Adipocyte (in vitro differentiated cells): ENCODE measurements at regions not wholly inside any gene's neighbourhood (a gene's known extent, or its start where the extent isn't known, plus 50 kb on each side); places are given as distances from the start of the nearest gene placed in this dataset.

Source experiments
- DNase-seq: peaks from one replicate; pipeline ENCODE4 v3.0.0-alpha.2; 2015; ENCODE audit warnings: low read depth
- H3K27me3 ChIP-seq: replicated peaks from 2 replicates; pipeline ENCODE4 v1.7.0; 2013; ENCODE audit warnings: mild to moderate bottlenecking, low read length, moderate library complexity; ENCODE audit not compliant: control insufficient read depth, insufficient read depth
- H3K36me3 ChIP-seq: 2 replicates; pipeline ENCODE4 v1.7.0; 2013; ENCODE audit warnings: low read length, mild to moderate bottlenecking, moderate library complexity; ENCODE audit not compliant: control insufficient read depth, insufficient read depth, severe bottlenecking
- H3K4me1 ChIP-seq: 2 replicates; pipeline ENCODE4 v1.7.0; 2013; ENCODE audit warnings: mild to moderate bottlenecking, low read length, moderate library complexity; ENCODE audit not compliant: control insufficient read depth, insufficient read depth
- H3K4me3 ChIP-seq: 2 replicates; pipeline ENCODE4 v1.7.0; 2013; ENCODE audit warnings: mild to moderate bottlenecking, low read length, moderate library complexity
- H3K9ac ChIP-seq: 2 replicates; pipeline ENCODE4 v1.7.0; 2013; ENCODE audit warnings: mild to moderate bottlenecking, low read length, moderate library complexity
- H3K9me3 ChIP-seq: 2 replicates; pipeline ENCODE4 v1.7.0; 2013; ENCODE audit warnings: mild to moderate bottlenecking, low read length, moderate library complexity; ENCODE audit not compliant: control insufficient read depth

DNA sequence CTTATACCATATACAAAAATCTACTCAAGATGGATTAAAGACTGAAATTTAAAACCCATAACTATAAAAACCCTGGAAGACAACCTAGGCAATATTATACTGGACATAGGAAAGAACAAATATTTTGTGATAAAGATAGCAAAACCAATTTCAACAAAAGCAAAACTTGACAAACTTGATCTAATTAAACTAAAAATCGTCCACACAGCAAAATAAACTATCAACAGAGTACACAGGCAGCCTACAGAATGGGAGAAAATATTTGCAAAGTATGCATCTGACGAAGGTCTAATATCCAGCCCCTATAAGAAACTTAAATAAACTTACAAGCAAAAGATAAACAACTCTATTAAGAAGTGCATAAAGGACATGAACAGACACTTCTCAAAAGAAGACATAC is 240.1 kb downstream of the HGF start:
- H3K9me3 ChIP-seq = no peaks in the 10 kb centered on the region
- H3K9ac ChIP-seq = no peak overlapping the region
- H3K4me1 ChIP-seq = no peaks in the 10 kb centered on the region
- H3K4me3 ChIP-seq = no peak overlapping the region
- no peak for DNase-seq
- no peaks in the 10 kb centered on the region for H3K36me3 ChIP-seq
- no peaks in the 10 kb centered on the region for H3K27me3 ChIP-seq

DNA sequence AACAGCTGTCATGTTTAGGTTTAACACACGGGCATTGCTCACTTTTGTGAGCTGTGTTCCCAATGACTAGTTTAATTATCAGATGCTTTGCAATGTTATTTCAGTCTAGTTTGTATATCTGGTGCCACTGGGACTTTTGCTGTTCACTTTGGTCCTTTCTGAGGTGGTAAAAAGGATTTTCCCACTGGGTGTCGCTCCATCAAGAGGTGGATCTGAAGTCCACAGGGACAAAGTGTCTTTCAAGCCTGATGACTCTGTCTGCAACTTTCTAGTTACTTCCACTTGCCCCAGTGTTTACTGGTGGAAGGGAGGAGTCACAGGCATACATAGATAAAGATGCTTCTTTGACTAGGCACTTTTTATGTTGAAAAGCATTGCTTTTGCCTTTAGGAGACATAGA is 242.2 kb downstream of the HGF start:
- H3K27me3 ChIP-seq = no peaks in the 10 kb centered on the region
- no peak overlapping the region for H3K9ac ChIP-seq
- no peaks in the 10 kb centered on the region for H3K4me1 ChIP-seq
- no peaks in the 10 kb centered on the region for H3K9me3 ChIP-seq
- no peaks in the 10 kb centered on the region for H3K36me3 ChIP-seq
- DNase-seq = no peak
- no peak overlapping the region for H3K4me3 ChIP-seq

DNA sequence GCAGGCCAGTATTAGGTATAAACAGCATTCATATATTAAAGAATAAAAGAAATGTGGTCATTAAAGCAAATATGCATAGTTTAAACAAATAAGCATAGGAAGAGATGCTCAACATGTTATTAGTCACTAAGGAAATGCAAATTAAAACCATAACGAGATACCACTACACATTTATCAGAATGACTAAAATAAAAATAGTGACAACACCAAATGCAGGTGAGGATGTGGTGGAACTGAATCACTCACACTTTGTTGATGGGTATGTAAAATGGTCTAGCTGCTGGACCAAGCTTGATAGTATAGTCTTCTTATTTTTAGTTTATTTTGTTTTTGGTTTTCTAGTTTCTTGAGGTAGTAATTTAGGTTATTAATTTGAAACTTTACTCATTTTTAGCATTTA is 242.9 kb downstream of the HGF start:
- H3K9me3 ChIP-seq = no peaks in the 10 kb centered on the region
- no peak overlapping the region for H3K9ac ChIP-seq
- no peaks in the 10 kb centered on the region for H3K27me3 ChIP-seq
- H3K36me3 ChIP-seq = no peaks in the 10 kb centered on the region
- no peak overlapping the region for H3K4me3 ChIP-seq
- no peaks in the 10 kb centered on the region for H3K4me1 ChIP-seq
- DNase-seq = no peak

DNA sequence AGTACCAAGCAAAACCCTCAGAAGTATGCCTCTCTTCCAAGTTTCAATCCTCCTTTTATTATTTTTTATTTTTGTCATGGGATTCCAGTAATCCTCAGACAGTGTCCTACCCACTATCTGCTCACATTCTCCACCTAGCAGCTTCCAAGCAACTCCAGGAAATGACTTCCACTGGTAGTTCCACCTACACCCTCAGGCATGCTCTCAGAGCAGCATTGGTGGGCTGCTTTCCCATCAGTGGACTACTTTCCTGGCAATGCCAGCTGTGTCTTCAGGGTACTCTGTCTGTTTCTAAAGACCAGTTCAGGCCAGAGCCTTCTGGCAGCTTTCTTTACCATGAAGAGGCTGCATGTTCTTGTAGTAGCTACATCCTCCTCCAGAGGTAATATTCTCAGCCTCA is 244.0 kb downstream of the HGF start:
- Histone ChIP-seq H3K36me3 (no peaks in the 10 kb centered on the region), H3K4me3 (no peak overlapping the region), H3K9ac (no peak overlapping the region), H3K9me3 (no peaks in the 10 kb centered on the region), H3K4me1 (no peaks in the 10 kb centered on the region), H3K27me3 (no peaks in the 10 kb centered on the region)
- DNase-seq = no peak

DNA sequence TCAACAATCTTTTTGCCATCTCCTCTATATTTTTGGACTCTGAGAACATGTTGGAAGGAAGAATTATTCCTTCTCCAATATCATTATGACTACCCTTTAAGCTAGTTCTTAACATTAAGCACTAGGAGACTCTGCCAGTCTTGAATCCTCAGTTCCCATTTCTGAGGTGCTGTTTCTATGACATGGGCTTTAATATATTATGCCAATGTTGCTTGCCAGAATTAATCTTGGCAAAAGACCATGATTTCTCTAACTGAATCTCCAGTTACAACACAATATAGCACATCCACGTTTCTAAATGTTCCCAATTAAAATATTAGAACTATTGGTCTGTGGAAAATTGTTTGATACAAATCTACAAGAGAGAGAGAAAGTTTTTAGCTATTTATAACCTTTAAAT is 250.0 kb downstream of the HGF start:
- Histone ChIP-seq H3K9me3 (no peaks in the 10 kb centered on the region), H3K9ac (no peak overlapping the region), H3K4me3 (no peak overlapping the region), H3K27me3 (no peaks in the 10 kb centered on the region), H3K4me1 (no peaks in the 10 kb centered on the region), H3K36me3 (no peaks in the 10 kb centered on the region)
- DNase-seq = no peak

DNA sequence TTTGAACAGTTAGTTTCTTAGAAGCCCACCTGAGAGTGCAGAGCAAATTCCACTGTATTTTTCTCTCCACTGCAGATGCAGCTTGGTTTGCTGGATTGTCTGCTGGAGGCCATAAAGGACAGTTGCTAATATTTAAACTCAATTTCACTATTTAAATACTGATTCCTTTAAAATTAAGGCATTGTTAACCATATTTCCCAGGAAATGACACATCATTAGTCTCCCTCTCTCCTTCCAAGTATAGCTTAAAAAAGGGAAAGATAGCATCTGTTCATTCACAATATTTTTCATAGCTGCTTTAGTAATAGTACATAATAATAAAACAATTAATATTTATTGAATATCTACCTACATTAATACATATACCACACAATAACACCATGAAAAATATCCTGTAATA is 252.9 kb downstream of the HGF start:
- Histone ChIP-seq H3K9ac (no peak overlapping the region), H3K4me3 (no peak overlapping the region), H3K9me3 (peaks cover 10% of the 10 kb centered on the region), H3K36me3 (no peaks in the 10 kb centered on the region), H3K4me1 (no peaks in the 10 kb centered on the region), H3K27me3 (no peaks in the 10 kb centered on the region)
- DNase-seq = no peak

DNA sequence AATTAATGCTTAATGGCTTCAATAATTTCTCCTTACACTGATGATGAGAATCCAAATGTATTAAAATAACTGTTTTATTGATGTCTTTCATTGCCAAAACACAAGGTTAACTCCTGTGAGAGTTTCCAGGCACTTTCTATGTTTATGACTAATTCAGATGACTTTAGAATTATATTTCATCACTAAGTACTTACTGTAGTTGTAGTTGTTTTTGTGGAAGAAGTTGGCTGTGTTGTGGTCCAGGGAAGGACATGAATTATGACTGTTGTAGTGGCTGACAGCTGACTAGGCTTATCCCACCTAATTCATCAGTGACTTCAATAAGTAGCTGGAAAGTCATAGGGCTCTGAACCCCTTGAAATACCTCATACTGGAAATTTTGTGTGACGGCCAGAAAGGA is 254.8 kb downstream of the HGF start:
- no peak for DNase-seq

DNA sequence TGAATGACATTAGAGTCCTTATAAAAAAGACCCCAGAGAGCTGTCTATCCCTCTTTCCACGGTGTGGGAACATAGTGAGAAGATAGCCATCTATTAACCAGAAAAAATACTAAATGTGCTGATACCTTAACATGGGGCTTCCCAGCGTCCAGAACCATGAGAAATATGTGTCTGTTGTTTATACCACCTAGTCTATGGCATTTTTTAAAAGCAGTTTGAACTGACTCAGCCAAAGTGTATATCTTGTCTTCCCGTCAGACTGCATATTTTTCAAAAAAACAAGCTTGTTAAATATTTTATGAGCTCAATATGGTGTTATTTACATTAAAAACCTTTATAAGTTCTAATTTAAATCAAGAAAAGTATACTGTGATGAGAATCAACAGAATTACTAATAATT is 255.3 kb downstream of the HGF start:
- DNase-seq = no peak
- no peaks in the 10 kb centered on the region for H3K36me3 ChIP-seq
- H3K4me3 ChIP-seq = no peak overlapping the region
- no peaks in the 10 kb centered on the region for H3K4me1 ChIP-seq
- H3K27me3 ChIP-seq = no peaks in the 10 kb centered on the region
- no peak overlapping the region for H3K9ac ChIP-seq
- peaks cover 10% of the 10 kb centered on the region for H3K9me3 ChIP-seq

More for the DNA sequence above, 254.8 kb downstream of the HGF start:
- Histone ChIP-seq H3K9ac (no peak overlapping the region), H3K27me3 (no peaks in the 10 kb centered on the region), H3K4me1 (no peaks in the 10 kb centered on the region), H3K4me3 (no peak overlapping the region), H3K36me3 (no peaks in the 10 kb centered on the region), H3K9me3 (peaks cover 10% of the 10 kb centered on the region)

DNA sequence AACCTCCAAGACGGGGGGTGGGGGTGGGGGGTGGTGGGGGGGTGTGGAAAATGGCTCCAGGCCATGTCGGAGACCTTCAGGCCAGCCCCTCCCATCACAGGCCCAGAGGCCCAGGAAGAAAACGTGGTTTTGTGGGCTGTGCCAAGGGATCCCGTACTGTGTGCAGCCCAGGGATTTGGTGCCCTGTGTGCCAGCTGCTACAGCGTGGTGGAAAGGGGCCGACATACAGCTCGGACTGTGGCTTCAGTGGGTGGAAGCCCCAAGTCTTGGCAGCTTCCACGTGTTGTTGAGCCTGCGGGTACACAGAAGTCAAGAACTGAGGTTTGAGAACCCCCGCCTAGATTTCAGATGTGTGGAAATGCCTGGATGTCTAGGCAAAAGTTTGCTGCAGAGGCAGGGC is 259.7 kb downstream of the HGF start:
- H3K4me3 ChIP-seq = no peak overlapping the region
- DNase-seq = no peak
- H3K36me3 ChIP-seq = no peaks in the 10 kb centered on the region
- H3K27me3 ChIP-seq = no peaks in the 10 kb centered on the region
- H3K9me3 ChIP-seq = peaks cover 10% of the 10 kb centered on the region
- H3K4me1 ChIP-seq = peaks cover 9% of the 10 kb centered on the region
- H3K9ac ChIP-seq = no peak overlapping the region

DNA sequence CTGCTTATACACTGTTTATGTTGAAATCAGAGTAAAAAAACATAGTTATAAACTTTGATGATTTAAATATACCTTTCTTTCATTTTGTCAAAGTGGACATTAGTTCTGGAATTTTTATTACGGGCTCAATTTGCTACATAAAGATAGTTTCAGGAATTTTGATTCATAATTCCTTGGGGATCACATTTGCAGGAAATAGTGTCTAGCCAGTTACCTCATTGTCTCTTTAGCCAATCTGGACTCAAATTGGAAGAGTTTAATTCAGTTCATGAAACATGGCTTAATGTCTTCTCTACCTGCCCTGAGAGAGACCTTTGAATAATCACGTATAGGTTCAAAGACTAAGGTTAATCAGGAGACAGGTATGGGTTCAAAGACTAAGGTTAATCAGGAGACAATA is 262.6 kb downstream of the HGF start:
- Histone ChIP-seq H3K9ac (no peak overlapping the region), H3K36me3 (no peaks in the 10 kb centered on the region), H3K27me3 (no peaks in the 10 kb centered on the region), H3K4me3 (no peak overlapping the region), H3K4me1 (peaks cover 9% of the 10 kb centered on the region), H3K9me3 (no peaks in the 10 kb centered on the region)
- no peak for DNase-seq

DNA sequence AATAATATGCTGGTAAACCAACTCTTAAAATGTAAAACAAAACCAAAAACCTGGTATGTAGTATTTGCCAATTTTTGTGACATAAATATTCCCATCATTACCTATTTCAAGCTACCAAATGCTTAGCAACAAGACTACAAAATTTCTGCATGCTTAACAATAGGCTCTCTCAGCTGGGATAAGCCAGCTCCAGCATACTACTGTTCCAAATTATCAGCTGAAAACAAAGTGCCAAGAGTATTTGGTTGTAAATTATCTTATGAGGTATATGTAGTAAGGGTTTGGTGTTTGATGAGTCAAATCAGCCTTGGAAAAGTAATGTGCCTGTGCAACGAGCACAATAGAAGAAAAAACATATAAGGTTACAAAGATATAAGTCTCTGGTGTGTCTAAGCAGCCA is 263.2 kb downstream of the HGF start:
- H3K36me3 ChIP-seq = no peaks in the 10 kb centered on the region
- DNase-seq = no peak

DNA sequence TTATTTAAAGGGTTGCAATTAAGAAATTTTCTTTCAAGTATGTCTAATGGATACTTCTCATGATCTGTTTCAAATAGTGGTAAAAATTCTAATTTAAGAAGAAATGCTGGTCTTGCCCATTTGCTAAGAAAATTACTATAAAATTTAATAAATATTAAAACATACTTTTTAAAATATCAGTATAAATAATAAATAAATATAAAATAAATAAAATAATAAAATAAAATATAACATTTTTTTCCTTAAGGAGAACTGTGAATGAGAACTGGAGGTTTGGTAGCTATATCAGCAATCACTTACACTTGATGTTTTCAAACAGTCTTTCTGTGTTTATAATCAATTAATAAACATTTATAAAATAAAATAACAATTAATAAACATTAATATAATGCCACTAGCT is 266.1 kb downstream of the HGF start:
- no peak for DNase-seq
- no peaks in the 10 kb centered on the region for H3K36me3 ChIP-seq
- no peaks in the 10 kb centered on the region for H3K9me3 ChIP-seq
- H3K27me3 ChIP-seq = no peaks in the 10 kb centered on the region
- no peak overlapping the region for H3K9ac ChIP-seq
- H3K4me1 ChIP-seq = peaks cover 20% of the 10 kb centered on the region
- no peak overlapping the region for H3K4me3 ChIP-seq

More for the DNA sequence above, 263.2 kb downstream of the HGF start:
- Histone ChIP-seq H3K9ac (no peak overlapping the region), H3K4me3 (no peak overlapping the region), H3K9me3 (no peaks in the 10 kb centered on the region), H3K27me3 (no peaks in the 10 kb centered on the region), H3K4me1 (peaks cover 9% of the 10 kb centered on the region)
